Gastrocnemius medialis (tissue), 4 donors: ENCODE measurements at regions not wholly inside any gene's neighbourhood (a gene's known extent, or its start where the extent isn't known, plus 50 kb on each side); places are given as distances from the start of the nearest gene placed in this dataset.

Source experiments
- CTCF ChIP-seq, 5 experiments: fragments of 450-650 bp in 3 of 5; fragments of 200-600 bp in 2 of 5; sonication (generic) in 2 of 5; IDR thresholded peaks in 4 of 5; conservative IDR thresholded peaks in 1 of 5; 1 replicate in 4 of 5; 2 replicates in 1 of 5; pipeline ENCODE4 v1.5.1; 2016 to 2019; ENCODE audit warnings: antibody characterized with exemption in 5 of 5, mild to moderate bottlenecking in 3 of 5, moderate library complexity in 3 of 5
- POLR2A ChIP-seq, 2 donors: fragments of 450-650 bp; IDR thresholded peaks; one replicate each; pipeline ENCODE4 v1.6.1; 2017; ENCODE audit warnings: antibody characterized with exemption in 2 of 2, mild to moderate bottlenecking in 2 of 2, moderate library complexity in 2 of 2

GRCh38 chr13:102970542-102970941, 95.7 kb downstream of the SLC10A2 start:
- TF ChIP-seq CTCF (IDR thresholded peaks at IDR 0.05 in 4 of 5, conservative IDR thresholded peaks at IDR 0.05 in 1 of 5) (no peak), POLR2A (IDR thresholded peaks at IDR 0.05) (no peak)
